CD4-positive, alpha-beta T cell treated with Interleukin-10 for 1 hour (primary cell): ENCODE measurements at regions not wholly inside any gene's neighbourhood (a gene's known extent, or its start where the extent isn't known, plus 50 kb on each side); places are given as distances from the start of the nearest gene placed in this dataset.

Source experiments
- DNase-seq: peaks from one replicate; pipeline ENCODE4 v3.0.0-alpha.2; 2020

DNA sequence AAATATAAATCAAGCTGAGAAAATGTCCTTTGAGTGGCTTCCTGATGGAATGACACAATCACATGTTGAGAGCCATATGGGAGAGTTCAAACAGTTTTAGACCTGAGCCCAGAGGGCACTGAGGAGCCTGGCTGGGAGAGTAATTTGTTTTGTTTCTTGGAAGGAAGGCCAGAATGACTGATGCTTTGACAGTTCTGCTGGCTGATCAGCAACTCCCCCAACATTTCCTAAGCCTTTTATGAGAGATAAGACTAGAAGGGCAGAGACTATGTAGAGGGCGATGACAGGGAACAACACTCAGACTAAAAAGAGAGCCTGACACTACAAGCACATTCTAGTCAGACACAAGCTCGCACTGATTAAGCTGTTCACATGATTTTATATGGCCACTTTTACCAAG lies 169.2 kb downstream of the COX7C start:
- DNase-seq: no peak

DNA sequence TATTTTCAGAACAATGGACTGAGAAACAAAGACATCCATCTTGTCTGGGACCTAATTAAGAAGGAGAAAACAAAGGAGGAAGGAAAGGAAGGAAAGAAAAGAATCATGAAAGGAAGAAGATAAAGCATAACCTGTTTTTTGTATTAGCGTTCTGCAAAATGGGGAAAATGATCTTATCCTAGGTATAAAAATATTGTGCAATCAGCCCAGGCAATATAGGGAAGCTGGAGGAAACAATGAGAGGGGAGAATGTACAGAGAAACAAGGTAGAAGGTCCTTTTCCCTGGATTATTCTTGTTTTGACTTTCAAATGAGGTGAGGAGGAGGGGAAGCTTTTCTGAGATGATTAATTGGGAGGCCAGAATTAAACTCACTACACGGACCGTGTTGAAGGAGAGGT lies 177.9 kb downstream of the COX7C start:
- no peak for DNase-seq

DNA sequence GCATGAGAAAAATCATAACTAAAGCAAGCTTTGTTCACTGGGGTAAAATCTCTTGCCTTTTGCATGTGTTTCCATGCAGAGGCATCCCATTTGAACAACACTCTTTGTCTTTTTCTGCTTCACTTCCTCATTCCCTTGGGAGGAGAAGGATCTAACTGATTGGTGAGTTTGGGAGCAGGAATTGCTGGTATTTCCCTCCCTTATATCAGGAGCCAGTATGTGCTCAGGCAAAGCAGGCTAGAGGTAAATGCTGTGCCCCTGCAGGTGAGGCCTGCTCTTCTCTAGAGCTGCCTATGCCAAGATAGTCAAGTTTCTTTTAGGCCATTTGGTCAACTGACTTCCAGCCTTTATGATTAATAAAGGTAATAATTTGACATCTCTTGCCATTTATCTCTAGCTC lies 179.9 kb downstream of the COX7C start:
- DNase-seq: no peak

DNA sequence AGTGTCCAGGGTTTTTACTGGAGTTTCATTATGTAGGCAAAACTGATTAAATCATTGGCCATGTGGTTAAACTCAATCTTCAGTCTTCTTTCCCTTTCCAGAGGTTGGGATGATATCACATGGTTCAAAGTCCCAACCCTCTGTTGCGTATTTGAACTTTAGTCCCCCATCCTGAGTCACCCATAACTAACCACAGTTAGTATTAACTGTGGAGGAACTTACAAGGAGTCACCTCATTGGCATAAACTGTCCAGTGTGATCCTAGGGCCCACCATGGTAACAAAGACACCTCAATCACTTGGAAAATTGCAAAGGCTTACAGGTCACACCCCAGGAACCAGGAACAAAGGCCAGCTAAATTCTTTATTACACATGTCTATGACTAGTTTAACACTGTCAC lies 188.5 kb downstream of the COX7C start:
- no peak for DNase-seq

DNA sequence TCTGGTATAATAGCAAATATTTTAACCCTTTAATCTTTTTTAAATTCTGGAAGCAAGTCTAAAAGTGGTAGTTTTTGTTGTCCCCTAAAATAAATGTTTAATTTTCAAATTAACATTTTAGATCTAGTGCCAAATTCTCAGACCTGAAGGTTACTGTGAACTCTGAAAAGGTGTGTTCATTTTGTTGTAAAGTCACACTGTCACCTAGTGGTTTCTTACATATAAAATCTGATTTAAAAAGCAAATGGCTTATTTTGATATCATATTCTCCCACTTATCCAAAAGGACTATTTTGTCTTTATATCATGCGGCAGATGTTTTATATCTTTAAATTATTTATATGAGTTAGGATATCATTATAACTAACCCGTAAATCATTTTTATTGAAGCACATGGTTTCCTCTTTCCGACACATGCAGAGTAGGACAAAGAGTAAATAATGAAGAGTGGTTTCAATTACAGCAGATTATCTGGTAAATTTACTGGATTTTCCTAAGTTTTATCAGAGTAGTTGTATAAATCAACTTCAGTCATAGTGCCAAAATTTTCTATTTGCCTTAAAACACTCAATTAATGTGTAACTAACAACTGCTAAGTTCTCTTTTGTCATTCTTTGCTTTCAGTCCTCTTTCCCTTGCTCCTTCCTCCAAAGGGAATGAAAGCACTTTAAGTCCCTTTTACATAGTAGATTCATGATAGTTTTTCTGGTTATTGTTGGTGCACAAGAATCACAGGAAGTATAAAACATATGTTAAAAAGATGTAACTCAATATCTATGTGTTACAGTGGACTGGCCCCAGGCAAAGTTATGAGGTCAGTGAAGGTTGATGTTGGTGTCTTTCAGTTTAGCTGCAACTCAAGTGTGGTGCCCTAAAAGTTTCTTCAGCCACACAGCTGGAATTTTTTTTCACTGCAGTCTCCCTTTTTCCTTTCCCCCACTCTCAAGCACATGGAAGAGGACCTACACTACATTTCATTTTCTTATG lies 189.6 kb downstream of the COX7C start:
- no peak for DNase-seq

DNA sequence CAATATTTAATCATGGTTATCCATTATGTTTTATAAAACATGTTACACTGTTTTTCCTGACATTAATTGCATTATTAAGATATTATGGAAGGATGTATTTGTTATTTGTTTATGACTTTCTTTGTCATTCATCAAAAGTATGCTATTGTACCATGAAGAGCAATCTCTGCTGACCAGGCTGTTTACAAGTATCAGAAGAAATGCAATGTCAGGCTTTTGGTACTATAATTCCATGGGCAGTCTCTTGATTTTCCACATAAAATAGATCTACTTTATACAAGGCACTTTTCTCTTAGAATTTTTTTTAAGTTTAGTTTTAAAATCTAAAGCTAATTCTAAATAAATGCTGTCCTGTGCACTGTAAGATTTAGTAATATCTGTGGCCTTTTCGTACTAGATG lies 196.6 kb downstream of the COX7C start:
- DNase-seq: no peak

DNA sequence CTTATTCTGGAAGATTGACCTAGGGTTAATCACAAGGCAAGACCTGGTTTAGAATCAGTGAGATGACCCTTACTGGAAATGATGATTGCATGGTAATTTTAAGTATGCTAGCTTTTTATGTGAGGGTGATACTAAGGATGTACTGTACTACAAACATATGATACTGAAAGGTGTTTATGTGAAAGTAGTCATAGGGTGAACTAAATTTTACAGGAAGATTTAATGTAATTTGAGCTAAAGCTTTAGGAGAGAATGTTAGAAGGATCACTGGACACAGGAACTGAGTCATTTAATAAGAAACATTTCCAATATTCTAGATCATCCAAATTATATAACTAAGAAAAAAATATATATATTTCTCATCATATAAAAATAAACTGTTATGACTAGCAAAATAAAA lies 197.2 kb downstream of the COX7C start:
- no peak for DNase-seq

DNA sequence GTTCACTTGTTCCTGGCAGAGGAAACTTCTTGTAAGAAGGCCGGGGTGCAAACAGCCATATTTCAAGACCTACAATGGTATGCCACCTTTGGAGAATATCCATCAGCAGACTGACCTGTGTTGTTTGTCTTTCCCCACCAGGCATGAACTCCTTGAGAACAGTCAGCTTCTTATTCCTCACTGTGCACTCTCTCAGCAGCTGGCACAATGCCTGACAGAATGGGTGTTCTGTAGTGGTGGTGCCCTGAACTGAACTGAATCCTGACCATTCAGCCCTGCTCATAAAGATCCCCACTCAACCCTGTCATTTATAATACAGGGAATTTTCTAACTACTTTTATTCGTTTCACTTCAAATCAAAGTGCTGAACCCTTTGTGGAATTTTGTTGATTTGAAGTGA lies 206.9 kb downstream of the COX7C start:
- DNase-seq: no peak

DNA sequence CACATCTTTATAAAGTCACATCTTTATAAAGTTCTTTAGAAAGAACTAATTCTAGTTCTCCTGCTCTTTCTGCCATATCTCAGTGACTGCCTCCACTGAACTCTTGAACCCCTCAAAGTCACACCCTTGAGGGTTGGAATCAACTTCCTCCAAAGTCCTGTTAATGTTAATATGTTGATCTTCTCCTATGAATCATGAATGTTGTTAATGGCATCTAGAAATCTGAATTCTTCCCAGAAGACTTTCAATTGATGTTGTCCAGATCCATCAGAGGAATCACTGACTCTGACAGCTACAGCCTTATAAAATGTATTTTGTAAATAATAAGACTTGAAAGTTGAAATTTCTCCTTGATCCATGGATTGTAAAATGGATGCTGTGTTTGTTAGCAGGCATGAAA lies 213.4 kb downstream of the COX7C start:
- no peak for DNase-seq

DNA sequence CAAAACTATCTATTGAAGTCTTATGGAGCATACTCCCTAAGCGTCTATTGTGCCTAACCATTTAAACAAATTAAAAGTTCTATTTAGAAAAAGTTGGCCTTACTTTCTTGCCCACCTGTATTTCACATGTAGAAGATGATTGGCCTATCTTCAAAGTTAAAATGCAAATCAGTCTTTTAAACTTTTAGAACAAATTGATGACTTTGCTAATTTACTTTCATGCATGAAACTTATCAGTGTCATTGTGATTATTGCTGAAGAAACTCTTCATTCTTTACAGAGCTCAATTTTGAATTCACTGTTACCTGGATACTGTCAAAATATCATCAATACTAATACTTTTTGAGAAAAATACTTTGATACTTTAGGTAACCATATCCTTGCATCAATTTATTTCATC lies 216.1 kb downstream of the COX7C start:
- no peak for DNase-seq

DNA sequence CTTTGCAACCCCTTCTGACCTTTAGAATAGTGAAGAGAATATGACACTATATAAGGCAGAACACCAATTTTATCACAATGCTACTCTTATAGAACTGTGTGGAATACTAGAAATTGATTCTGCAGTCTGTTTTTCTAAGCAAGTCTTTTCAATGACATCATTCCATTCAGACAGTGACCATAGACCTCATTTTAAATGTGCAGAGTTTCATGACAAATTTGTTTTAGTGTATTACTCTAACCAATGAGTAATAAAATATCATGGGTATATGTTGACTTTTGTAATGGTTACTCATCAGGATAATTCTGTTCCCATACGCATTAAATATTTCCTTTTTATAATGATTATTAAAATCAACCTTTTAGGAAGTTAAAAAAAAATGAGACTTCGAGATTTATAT lies 219.9 kb downstream of the COX7C start:
- no peak for DNase-seq

DNA sequence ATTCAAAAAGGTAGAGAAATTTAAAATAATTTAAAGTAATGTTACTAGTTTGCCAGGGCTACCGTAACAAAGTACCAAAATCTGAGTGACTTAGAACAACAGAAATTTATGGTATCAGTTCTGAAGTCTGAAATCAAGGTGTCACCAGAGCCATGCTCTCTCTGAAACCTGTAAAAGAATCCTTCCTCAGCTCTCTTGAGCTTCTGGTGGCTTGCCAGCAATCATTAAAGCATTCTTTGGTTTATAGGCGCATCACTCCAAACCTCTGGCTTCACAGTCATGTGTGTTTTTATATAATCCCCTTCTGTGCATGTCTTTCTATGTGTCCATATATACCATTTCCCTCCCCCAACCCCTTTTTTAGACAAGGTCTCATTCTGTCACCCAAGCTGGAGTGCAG lies 220.3 kb downstream of the COX7C start:
- DNase-seq: no peak

DNA sequence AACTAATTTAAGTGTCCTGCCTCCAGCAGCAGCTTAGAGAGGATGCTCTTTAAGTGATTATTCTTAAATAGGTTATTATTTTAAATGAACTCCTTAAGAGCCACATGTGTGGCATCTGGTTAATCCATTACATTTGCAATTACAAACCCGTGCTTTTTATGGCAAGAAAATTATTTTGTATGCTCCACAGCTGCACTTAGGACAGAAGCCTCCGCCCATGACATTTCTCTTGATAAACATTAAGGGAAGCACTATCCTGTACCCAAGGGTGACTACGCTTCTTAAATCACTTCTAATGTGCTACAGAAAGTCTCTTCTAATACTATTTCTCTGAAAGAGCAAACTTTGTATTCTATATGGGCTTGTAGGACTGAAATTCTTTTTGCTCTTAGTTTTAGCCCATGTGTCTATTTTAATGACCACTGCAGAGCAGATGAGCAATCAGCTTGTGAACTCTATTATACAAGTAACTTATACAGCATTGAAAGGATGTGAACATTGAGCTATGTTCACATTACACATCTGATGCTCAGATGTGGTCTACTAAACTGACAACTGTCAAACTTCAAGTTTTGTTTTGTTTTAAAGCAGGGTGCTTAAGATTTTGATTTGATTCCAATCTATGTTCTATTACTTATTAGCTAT lies 223.4 kb downstream of the COX7C start:
- no peak for DNase-seq

DNA sequence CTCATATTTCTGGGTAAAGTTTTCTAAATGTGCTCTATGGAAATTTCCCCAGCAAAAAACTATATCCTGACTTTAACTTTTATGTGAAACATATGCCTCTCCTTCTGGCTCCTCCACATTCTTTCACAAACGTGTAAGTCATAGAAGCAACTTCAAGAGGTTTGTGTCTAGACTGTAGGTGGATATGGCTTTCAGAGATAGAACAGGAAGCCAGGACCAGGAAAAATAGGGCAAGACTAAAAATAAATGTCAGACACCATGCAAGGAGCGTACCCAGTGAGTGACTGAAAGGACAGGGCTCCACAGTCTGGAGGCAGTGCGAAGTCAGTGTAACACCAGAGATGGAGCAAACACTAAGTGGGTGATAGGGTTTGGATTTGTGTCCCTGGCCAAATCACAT lies 240.7 kb downstream of the COX7C start:
- no peak for DNase-seq

DNA sequence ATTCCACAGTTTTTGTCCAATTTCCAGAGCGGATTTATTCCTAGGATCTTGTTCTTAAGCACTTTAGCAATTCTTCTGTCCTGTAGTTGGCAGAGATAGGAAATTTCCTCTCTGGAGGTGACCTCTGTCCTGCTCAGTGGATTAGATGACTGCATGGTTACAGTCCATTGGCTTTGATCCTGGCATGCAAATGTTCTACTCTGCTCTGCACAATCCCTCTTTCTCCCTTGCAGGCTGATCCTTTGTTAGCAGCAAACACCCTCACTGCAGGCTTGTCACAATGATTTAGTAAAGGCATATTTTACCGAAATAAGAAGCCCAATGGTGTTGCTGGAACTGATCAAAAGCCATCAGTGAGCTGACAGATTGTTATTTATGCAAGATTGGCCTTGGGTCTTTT lies 243.8 kb downstream of the COX7C start:
- no peak for DNase-seq

DNA sequence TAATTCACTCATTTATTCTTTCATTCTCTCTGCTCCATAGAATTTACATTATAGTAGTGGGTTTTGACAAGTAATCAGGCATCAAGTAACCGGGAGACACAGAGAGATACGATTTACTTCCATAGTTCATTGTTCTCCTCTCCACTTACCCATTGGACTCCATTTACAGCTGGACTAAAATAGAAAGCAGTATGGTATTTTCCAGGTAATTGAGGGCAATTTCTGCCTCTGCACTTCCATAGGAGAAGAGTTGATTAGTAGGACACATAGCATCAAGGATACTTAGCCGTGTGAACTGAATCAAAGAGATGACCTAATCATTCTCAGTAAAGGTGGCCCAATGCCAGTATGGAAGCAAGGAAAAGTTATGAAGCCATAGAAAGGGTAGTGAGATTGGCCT lies 244.4 kb downstream of the COX7C start:
- no peak for DNase-seq

DNA sequence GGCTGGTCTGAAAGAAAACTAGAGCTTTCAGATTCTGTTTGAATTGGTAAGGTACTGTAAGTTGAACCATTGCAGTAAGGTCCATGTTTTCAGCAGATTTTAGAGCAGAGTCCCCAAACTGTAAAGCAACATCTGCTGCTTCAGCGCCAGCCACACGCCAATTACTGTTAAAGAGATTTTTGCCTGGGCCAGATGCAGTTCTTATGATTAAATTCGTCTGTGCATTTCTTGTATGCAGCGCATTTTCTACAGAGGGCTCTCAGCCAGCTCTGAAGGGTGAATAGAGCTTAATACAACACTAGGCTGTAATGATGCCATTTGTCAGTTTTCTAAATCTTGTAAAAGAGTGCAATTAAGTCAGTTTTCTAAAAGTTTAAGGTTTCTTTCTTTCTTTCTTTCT lies 246.3 kb downstream of the COX7C start:
- no peak for DNase-seq

DNA sequence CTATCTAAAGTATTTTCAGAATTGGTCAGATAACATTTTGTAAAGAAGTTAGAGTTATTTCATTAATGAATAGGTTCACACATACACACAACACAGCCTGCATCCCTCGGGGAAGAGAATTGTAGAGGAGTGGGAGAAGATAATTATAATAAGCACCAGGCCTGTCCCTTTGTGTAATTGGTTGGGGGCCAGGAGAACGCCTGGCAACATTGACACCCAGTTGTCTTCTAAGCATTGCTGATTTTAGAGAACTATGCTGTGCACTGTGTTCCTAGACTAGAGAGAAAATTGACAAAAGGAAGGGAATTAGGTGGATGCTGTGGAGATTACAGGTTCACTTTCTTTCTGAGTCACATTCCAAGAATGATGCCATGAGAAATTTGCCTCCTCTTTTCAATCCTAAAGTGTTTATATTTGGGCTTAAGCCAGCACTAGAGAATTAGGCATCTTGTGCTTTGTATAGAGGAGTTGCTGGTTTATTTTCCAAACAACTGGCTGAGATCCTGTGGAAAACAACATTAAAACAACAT lies 247.6 kb downstream of the COX7C start:
- no peak for DNase-seq

DNA sequence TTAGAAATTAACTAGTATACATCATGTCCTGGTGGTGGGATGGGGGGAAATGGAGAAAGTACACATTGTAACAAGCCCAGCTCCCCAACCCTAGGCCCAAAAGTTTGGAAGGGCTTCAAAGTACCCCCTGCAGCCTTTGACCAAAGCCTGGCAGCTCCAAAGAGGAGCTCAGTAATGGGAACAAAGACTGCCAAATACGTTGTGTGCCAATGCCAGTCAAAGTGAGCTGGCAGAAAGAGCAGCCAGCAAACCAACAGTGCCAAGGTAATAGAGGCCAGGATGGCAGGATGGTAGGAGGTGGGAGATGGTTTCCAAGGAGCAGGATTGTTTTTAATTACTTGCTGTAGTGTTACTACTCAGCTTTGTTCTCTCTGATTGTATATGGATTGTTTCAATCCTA lies 248.3 kb downstream of the COX7C start:
- DNase-seq: no peak

DNA sequence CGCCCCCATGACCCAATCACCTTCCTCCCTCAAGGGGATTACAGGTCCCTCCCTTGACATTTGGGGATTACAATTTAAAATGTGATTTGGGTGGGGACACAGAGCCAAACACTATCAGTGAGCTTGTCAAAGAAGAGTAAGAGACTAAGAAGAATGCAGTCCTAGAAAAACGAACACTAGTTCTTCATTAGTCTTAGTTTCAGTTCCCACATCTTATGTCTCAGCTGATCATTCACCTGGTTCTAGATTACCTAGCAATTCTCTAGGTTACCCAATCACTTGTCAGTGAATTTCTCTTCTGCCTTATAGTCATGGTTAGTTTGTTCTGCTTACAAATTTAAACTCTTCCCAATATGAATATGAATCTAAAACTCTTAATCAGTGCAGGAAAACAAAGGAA lies 251.5 kb downstream of the COX7C start:
- DNase-seq: no peak

DNA sequence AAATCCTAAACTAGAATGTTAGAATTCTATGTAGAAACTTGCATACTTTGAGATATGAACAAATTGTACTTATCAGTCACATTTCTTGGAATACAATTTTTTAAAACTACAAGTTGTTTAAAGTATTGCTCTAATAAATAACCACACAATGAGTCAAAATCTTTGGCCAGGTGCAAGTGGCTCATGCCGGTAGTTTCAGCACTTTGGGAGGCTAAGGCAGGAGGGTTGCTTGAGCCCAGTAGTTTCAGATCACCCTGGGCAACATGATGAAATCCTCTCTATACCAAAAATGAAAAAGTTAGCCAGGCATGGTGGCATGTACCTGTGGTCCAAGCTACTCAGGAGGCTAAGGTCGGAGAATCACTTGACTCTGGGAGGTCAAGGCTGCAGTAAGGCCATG lies 257.8 kb downstream of the COX7C start:
- no peak for DNase-seq

DNA sequence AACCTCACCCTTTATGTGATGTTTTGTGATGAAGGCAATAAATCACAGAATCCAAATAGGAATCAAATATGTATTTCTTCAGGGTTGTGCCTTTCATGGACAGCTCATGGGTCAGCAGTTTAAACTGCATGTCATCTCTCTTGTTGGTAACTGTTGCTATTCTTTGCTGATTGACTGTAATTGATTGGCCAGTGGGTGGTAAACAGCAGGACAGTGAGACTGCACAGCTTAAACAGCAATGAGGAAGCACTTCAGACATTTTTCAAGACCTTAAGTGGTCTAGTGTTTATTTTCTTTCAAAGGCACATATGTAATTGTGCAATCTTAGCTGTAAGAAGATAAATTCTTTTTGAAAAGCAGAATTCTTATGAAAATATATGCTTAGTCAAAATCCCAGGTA lies 260.5 kb downstream of the COX7C start:
- no peak for DNase-seq

DNA sequence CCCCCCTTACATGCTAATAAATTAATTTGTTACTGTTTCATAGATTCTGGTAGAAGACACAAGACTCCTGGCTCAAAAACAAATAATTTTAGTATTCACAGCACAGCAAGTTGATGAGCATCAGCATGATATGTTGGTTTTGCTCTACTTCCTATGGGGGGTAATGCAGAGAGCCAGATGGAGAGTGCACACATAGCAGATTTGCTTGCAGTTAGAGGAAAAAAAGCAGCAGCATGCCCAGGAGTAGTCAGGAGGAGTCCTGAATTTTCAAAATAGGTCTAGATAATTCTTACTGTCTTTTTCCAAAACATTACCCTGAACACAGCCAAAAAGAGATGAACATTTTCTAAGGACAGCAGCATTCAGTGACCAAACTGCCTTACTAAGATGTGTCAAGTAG lies 261.3 kb downstream of the COX7C start:
- no peak for DNase-seq

DNA sequence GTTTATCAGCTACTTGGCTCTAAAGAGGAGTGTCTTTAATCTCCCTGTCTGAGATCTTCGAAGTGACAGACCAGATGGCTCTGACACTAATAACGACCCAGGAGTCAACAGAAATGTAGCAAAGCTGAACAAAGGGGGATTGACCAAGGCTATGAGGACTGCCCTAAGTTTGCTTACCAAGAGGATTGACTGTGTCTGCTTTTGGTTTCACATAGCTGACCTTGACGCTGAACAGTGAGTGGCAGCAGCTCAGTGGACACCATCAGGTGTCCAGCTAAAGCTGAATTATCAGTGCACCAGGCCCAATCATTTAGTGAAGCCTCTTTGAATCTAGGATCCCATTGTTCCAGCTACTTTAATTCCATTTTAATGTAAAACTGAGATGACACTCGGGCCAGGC lies 262.6 kb downstream of the COX7C start:
- no peak for DNase-seq
